HG03175 (cell line): ENCODE measurements at regions not wholly inside any gene's neighbourhood (a gene's known extent, or its start where the extent isn't known, plus 50 kb on each side); places are given as distances from the start of the nearest gene placed in this dataset.
"Not testable (repeated sequence)": the region's sequence is repeated elsewhere in the genome, so short reads cannot be mapped to it uniquely, and the experiment has no call there.

Experiments used
- ATAC-seq: cut with Tn5 transposase; IDR thresholded peaks from one replicate; pipeline ENCODE4 v1.9.1; 2021; ENCODE audit warnings: mild to moderate bottlenecking, moderate library complexity; ENCODE audit not compliant: unreplicated experiment

DNA sequence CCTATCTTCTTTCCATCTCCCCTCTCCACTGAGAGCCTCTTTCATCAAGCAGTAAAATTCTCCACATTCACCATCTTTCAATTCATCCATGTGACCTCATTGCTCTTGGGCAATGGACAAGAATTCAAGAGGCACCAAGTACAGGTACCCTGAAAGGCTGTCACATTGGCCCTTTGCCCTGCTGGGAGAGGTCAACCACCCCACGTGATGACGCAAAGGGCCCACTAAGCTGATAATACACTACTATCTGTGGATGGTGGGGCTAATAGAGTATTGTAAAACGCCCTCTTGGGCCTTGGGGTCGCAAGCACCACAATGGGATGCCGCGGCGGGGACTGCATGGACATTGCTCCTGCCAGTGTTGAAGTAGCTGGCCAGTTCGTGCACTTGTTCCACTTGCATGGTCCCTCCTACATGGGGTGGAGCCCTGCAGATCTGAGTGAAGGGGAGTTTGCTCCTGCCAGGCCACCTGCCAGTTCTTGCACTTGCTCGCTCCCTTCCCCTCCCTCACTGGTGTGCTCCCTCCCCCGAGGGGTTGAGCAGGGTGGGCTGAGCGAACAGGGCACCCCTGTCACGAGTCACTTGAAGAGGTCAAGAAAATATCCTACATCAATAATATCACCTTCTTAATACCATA lies 1578.8 kb upstream of the RAG2 start:
- ATAC-seq = no peak

DNA sequence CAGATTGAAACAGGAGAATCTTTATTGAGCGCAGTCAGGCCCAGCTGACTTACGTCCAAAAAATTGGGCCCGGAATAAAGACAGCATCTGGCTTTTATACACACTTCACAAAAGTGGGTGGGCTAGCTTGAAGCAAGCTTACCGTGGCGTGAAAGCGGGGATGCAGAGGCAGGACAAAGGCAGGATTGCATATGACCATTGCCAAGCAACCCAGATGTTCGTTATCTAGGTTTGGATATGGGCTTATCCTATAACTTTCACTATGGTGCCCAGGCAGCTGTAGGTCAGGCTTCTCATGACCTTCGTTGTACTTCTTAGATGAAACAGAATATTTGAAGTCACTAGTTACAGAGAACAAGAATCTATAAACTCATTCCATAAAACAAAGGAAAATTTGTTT lies 1575.6 kb upstream of the RAG2 start:
- no peak for ATAC-seq

DNA sequence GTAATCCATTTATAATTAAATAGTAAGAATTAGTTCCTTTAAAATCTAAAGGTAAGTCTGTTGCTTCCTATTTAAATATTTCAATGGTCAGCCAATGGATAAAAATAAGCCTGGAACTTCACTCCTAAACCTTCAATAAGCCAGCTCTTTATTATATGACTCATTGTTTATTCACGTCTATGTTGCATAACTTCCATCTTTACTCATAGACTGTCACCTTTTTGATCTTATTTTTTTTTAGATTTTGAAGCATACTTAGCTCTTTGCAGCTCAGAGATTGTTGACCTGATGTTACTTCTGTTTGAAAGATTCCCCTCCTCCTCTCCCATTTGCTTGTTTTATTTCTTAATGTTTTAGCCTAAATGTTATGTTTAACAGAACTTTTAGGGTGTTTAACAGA lies 1571.2 kb upstream of the RAG2 start:
- ATAC-seq = no peak

DNA sequence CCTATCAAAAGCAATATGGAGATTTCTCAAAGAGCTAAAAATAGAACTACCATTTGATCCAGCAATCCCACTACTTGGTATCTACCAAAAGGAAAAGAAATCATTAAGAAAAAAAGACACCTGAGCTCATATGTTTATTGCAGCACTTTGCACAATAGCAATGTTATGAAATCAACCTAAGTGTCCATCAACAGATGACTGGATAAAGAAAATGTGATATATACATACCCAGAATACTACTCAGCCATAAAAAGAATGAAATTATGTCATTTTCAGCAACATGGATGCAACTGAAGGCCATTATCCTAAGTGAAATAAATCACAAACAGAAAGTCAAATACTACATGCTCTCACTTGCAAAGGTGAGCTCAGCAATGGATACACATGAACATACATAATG lies 1565.5 kb upstream of the RAG2 start:
- ATAC-seq = no peak

DNA sequence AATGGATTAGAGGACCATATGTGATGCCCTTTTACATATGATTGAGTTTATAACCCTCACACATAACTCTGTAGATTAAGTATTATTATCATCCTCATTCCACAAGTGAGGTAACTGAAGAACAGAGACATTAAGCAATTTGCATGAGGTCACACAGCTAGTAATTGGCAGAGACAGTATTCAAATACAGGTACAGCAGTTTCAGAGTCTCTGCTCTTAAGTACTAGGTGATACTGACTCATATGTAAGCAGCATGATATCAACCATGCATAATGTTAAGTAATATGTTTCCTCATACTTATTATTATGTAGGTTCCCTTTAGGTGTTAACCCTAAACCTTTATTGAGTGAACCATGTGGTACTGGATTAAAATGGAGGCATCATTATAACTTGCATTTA lies 1562.4 kb upstream of the RAG2 start:
- ATAC-seq = no peak

- ATAC-seq = no peak
Measured at GRCh38 chr11:38159038-38159437, 1561.0 kb upstream of the RAG2 start.

DNA sequence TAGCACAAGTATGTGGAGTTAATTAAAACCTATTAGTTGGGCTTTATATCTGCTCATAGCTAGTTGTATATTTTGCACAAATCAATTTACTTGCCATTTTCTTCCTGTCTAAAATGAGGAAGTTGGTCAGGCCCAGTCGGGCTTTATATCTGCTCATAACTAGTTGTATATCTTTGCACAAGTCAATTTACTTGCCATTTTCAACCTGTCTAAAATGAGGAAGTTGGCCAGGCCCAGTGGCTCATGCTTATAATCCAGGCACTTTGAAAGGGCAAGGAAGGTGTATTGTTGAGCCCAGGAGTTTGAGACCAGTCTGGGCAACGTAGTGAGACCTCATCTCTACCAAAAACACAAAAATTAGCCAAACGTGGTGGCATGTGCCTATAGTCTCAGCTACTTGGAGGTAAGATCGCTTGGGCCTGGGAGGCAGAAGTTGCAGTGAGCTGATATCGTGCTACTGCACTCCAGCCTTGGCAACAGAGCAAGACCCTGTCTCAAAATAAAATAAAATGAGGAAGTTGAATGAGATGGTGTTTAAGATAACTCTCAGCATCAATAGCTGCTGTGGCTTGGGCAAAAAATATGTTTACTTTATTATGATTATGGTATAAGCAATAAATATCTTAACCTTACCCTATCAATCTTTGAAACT lies 1558.6 kb upstream of the RAG2 start:
- no peak for ATAC-seq

- ATAC-seq = no peak
Measured at GRCh38 chr11:38155856-38156255, 1557.8 kb upstream of the RAG2 start.

- ATAC-seq = no peak
Measured at GRCh38 chr11:38153985-38154384, 1555.9 kb upstream of the RAG2 start.

GRCh38 chr11:38143852-38144251 lies 1545.8 kb upstream of the RAG2 start:
- no peak for ATAC-seq

DNA sequence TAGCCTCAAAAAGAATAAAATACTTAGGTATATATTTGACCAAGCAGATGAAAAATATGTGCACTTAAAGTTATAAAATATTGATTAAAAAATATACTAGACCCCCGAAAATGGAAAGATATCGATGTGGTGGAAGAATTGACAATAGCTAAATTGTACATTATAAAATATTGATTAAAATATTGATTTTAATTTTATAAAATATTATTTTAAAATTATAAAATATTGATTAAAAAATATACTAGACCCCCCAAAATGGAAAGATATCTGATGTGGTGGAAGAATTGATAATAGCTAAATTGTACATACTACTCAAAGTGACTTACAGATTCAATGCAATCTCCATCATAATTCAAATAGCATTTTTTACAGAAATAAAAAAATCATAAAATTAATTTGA lies 1540.9 kb upstream of the RAG2 start:
- ATAC-seq = no peak

DNA sequence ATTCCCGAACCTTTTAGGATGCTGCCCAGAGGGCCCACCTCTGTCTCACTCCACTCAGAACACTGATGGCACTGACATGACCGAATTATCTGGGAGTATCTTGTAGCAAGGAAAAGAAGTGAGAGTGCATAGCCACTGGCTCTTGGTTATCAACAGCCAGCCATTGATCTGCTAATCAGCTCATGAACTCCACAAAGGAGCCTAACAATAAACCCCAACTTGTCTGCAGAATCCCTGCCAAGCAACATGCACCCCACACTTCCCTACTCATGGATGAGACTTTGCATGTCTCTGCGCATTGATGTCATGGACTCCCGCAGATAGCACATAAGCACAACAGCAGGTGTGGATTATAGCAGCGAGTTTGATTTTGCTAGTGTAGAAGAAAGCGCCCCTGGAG lies 1538.9 kb upstream of the RAG2 start:
- ATAC-seq = no peak

- no peak for ATAC-seq
Measured at GRCh38 chr11:38131535-38131934, 1533.5 kb upstream of the RAG2 start.

DNA sequence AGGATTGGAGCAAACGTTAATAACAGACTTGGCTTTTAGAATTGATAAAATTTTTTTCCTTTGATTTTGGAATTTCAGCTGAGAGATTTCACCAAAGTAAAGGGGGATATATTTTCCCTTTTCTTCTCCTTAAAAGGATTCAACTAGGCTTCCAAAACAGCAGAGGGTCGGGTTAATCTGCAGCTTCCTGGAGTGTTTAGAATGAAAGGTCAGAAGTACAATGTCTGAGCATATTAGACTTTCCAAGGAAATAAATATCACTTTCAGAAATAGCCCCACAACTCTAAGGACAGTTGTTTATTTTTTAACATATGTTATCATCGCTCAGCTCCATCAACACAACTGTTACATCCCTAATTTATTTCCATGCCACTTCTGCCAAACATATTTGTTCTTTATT lies 1532.9 kb upstream of the RAG2 start:
- no peak for ATAC-seq

DNA sequence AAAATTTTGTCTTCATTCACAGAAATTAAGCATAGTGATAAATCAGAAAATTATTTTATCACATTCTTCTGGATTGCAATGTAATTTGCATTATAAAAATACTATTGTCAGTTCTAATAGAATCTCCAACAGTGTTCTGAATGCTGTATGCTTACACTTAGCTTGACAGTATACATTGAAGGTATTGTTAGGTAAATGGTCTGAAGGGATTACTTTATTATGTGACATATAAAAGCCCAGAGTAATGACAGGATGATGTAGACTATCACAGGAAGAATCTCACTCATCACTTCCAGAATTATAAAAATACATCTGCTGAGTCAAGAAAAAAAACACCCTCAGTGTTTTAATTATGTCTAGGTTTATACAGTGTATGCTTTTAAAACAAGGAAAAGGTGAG lies 1532.5 kb upstream of the RAG2 start:
- no peak for ATAC-seq

DNA sequence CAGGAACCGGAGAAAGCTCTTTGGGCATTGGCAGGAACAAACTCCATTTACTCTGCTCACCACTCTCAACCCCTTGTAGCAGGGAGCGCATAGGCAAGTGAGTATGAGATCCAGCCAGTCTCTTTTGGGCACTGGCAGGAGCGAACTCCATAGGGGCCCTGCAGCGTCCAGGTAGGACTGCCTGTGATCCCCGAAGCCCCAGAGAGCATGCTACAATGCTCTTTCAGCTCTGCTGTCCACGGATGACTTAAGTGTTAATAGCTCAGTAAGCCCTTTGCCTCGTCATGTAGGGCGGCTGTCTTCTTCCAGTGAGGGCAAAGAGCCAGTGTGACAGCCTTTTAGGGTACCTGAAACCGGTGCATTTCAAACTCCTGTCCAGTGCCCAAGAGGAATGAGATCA lies 1525.6 kb upstream of the RAG2 start:
- no peak for ATAC-seq

- not testable (repeated sequence) for ATAC-seq
Measured at GRCh38 chr11:38116616-38117015, 1518.6 kb upstream of the RAG2 start.

GRCh38 chr11:38115381-38115780 lies 1517.3 kb upstream of the RAG2 start:
- ATAC-seq = not testable (repeated sequence)

DNA sequence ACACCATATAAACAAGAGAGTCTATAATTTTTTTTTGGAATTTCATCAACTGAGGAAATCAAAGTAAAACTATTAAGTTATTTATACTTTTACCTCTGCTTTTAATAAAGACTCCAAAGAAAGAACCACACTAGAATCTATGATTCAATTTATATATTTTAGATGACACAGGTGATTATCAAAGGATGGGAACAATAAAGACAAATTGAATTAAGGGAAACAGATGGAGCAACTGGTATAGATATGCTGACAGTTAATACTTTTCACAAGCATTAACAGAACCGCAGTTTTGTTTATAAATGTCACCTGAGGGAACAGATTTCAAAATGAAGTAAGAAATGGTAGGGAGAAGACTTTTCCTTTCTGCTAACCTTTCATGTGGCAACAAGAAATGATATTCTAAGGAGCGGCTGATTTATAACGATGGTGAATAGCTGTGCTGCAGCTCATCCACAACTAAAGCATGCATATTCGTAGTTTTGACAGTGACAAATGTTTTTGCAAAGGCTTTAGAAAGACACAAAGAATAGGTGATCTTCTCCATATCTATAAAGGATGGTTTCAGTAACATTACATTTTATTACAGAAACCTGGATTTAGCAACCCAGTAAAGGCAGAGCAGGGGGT lies 1502.9 kb upstream of the RAG2 start:
- ATAC-seq = no peak

DNA sequence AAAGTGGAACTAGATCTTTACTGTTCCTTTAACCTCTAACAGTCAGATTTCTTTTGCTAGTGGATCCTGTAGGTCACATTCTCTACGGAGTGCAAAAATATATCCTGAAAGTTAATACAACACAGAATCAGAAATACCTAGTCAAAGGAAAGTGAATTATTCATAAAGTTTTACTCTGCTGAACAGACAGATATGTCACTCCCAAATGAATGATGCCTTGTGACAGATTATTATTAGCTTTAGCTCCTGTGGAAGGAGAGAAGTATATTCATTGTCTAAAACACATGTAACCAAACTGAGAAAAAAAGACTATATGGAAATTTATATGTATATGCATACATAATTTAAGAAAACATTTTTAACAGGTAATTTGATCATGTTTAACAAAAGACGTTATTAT lies 1497.2 kb upstream of the RAG2 start:
- no peak for ATAC-seq

- no peak for ATAC-seq
Measured at GRCh38 chr11:38089726-38090125, 1491.7 kb upstream of the RAG2 start.

DNA sequence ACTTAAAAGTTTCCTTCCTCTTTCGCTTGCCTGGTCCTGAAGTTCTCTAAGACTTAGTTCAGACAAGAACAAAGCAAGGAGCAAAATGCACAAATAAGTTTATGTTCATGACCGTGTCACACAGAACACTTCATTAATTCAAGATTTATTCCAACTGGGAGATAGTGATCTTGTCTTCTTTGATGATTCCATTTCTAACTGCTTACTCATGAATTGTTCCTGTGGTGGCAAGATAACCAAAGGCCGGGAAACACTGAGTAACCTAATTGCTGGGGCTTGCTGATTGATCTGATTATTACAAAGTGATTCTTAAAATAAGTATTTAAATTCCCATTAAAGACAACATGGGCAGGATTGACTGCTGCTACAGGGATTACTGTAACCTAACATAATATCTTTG lies 1462.9 kb upstream of the RAG2 start:
- ATAC-seq = no peak

- ATAC-seq = no peak
Measured at GRCh38 chr11:38060136-38060535, 1462.1 kb upstream of the RAG2 start.
